ENCODE measurements at regions not wholly inside any gene's neighbourhood (a gene's known extent, or its start where the extent isn't known, plus 50 kb on each side); places are given as distances from the start of the nearest gene placed in this dataset.

- WGBS, 2 experiments (ENCODE audit: extremely low coverage in 2 of 2, insufficient read length in 1 of 2), result 83% methylated on average over 1 of the region's 2 CpGs; no CpG with 5 or more reads in 1 of the 2 experiments
- H3K9me1 ChIP-seq (ENCODE audit: insufficient read depth, low read length), result no peaks in the 10 kb centered on the region
- H3K4me3 ChIP-seq (ENCODE audit: insufficient read depth, low read depth, low read length), result no peak overlapping the region
- peaks cover 2% of the 10 kb centered on the region; the same call in 1 of the 2 replicates for H3K4me1 ChIP-seq (ENCODE audit: control insufficient read depth, insufficient read depth, low read length)
- H3K9me3 ChIP-seq (ENCODE audit: control insufficient read depth, insufficient read depth, low read length), result no peaks in the 10 kb centered on the region
- no peak overlapping the region for H2BK5ac ChIP-seq (ENCODE audit: low read depth, low read length, poor library complexity, severe bottlenecking)
- ChIA-PET CTCF (no interaction called here), POLR2A (ENCODE audit: unreplicated experiment) (no interaction called here)
- H3K14ac ChIP-seq (replicated peaks; ENCODE audit: low read depth, low read length), result no peak overlapping the region
- no peak overlapping the region for H3K18ac ChIP-seq (ENCODE audit: low read depth, low read length)
- no peak overlapping the region for H2BK120ac ChIP-seq (ENCODE audit: low read depth, low read length)
- in situ Hi-C loops (cut with MboI; ENCODE audit: low sequenced_read_pairs) (no loop called here), dilution Hi-C loops (cut with HindIII; ENCODE audit: low sequenced_read_pairs, unreplicated experiment) (no loop called here), intact Hi-C loops (cut with micrococcal nuclease) (no loop called here)
- H2AK9ac ChIP-seq (replicated peaks; ENCODE audit: low read depth, low read length, poor library complexity), result no peak overlapping the region
- no peak for TF ChIP-seq RAD21 (IDR thresholded peaks at IDR 0.05; ENCODE audit: low read length)
- TF ChIP-seq RCOR1 (IDR thresholded peaks at IDR 0.05; ENCODE audit: insufficient replicate concordance, low read length), result no peak
- no peak for TF ChIP-seq ELK1 (IDR thresholded peaks at IDR 0.05; ENCODE audit: borderline replicate concordance, low read depth, low read length)
- no peak for TF ChIP-seq NFE2L2 (IDR thresholded peaks at IDR 0.05; ENCODE audit: low read depth, low read length)
- no peak for TF ChIP-seq CTCF (conservative IDR thresholded peaks at IDR 0.05; ENCODE audit: low read depth, low read length)
- TF ChIP-seq BHLHE40 (IDR thresholded peaks at IDR 0.05; ENCODE audit: low read depth, low read length), result no peak
- TF ChIP-seq MAFK (IDR thresholded peaks at IDR 0.05; ENCODE audit: low read depth, low read length), result no peak
- no peak for TF ChIP-seq MAZ (IDR thresholded peaks at IDR 0.05; ENCODE audit: borderline replicate concordance, low read depth, low read length)
- TF ChIP-seq CEBPB (IDR thresholded peaks at IDR 0.05; ENCODE audit: low read depth, low read length), result no peak
- TF ChIP-seq MXI1 (IDR thresholded peaks at IDR 0.05; ENCODE audit: borderline replicate concordance, low read depth, low read length), result no peak
- no peak for TF ChIP-seq SMC3 (IDR thresholded peaks at IDR 0.05; ENCODE audit: low read depth, low read length)
- no peak for TF ChIP-seq POLR2A (IDR thresholded peaks at IDR 0.05; ENCODE audit: low read depth, low read length)
- no peak for TF ChIP-seq FOS (IDR thresholded peaks at IDR 0.05; ENCODE audit: low read depth, low read length)
- TF ChIP-seq USF2 (IDR thresholded peaks at IDR 0.05; ENCODE audit: low read depth, low read length), result no peak
- no peak for TF ChIP-seq CHD1 (IDR thresholded peaks at IDR 0.05; ENCODE audit: low read depth, low read length)
- no peak for TF ChIP-seq RFX5 (IDR thresholded peaks at IDR 0.05; ENCODE audit: low read depth, low read length)
- no peaks in the 10 kb centered on the region for H4K20me1 ChIP-seq (ENCODE audit: insufficient read depth, low read length)
- H3K79me1 ChIP-seq (ENCODE audit: low read depth in 1 of 2, low read length in 2 of 2), result no peaks in the 10 kb centered on the region
- no TSS peak for BruUV-seq (replicated peaks)
- H3K36me3 ChIP-seq (ENCODE audit: control insufficient read depth, insufficient read depth, low read length), result no peaks in the 10 kb centered on the region
- no peak overlapping the region for H2AK5ac ChIP-seq (ENCODE audit: low read depth, low read length)
- DNase-seq (no peak), ATAC-seq (ENCODE audit: low read depth) (no peak)
- H3K27me3 ChIP-seq (ENCODE audit: control insufficient read depth, insufficient read depth, low read length), result no peaks in the 10 kb centered on the region
- no peak overlapping the region for H3K56ac ChIP-seq (ENCODE audit: extremely low read depth, insufficient read depth, low read length)
- no peak overlapping the region for H4K5ac ChIP-seq (ENCODE audit: low read depth, low read length)
- no peak overlapping the region for H2AFZ ChIP-seq (replicated peaks; ENCODE audit: low read length, poor library complexity)
- no peak overlapping the region for H4K8ac ChIP-seq (ENCODE audit: low read depth in 2 of 2, low read length in 2 of 2)
- no peak overlapping the region for H3K4me2 ChIP-seq (ENCODE audit: low read depth, low read length)
- H2BK15ac ChIP-seq (ENCODE audit: low read depth, low read length), result no peak overlapping the region
- H3K23ac ChIP-seq (ENCODE audit: low read depth, low read length), result no peak overlapping the region
- H2BK20ac ChIP-seq (ENCODE audit: low read depth, low read length), result no peak overlapping the region
- H3K4ac ChIP-seq (ENCODE audit: low read depth, low read length), result no peak overlapping the region
- H3K9ac ChIP-seq (ENCODE audit: low read depth, low read length), result no peak overlapping the region
- H4K91ac ChIP-seq (ENCODE audit: insufficient read depth, low read depth, low read length), result no peak overlapping the region
- no peak overlapping the region for H3K27ac ChIP-seq (ENCODE audit: insufficient read depth, low read length)
Measured at GRCh38 chr13:46968450-46968849, 71.6 kb upstream of the HTR2A start.
